WTC11 (cell line): ENCODE measurements at regions not wholly inside any gene's neighbourhood (a gene's known extent, or its start where the extent isn't known, plus 50 kb on each side); places are given as distances from the start of the nearest gene placed in this dataset.

Experiments
- ATAC-seq: fragments of 200-7000 bp; cut with Tn5 transposase; 2 replicates; pipeline ENCODE4 v1.10.0; 2021; ENCODE audit warnings: mild to moderate bottlenecking, moderate library complexity
- CTCF ChIA-PET: fragments of 300-600 bp; sonication (Branson Sonifier 250); formaldehyde crosslinking; loops from one replicate; lab custom pipeline; 2021; ENCODE audit warnings: antibody characterized with exemption; lab: Charles Lee
- POLR2A ChIA-PET: fragments of 350-600 bp; sonication (Branson Sonifier 250); formaldehyde crosslinking; loops from one replicate; lab custom pipeline; 2021; ENCODE audit warnings: antibody characterized with exemption; lab: Charles Lee
- DNase-seq: peaks from one replicate; pipeline ENCODE4 v3.0.0; 2021; ENCODE audit warnings: low spot score
- H3K27ac Mint-ChIP-seq: 2 replicates; pipeline ENCODE4 v1.8.0; 2021; ENCODE audit warnings: mixed read lengths
- H3K27me3 Mint-ChIP-seq: 2 replicates; pipeline ENCODE4 v1.8.0; 2021; ENCODE audit warnings: low read depth, mild to moderate bottlenecking, moderate library complexity, mixed read lengths
- H3K36me3 Mint-ChIP-seq: 2 replicates; pipeline ENCODE4 v1.8.0; 2021; ENCODE audit warnings: mixed read lengths
- H3K4me1 Mint-ChIP-seq: 2 replicates; pipeline ENCODE4 v1.8.0; 2022; ENCODE audit warnings: mixed read lengths
- H3K4me3 Mint-ChIP-seq: 2 replicates; pipeline ENCODE4 v1.8.0; 2021; ENCODE audit warnings: mild to moderate bottlenecking, moderate library complexity, mixed read lengths
- H3K9me3 Mint-ChIP-seq: 2 replicates; pipeline ENCODE4 v1.8.0; 2021; ENCODE audit warnings: mixed read lengths
- ATF1 ChIP-seq: sonication (generic); formaldehyde crosslinking; IDR thresholded peaks from 2 replicates; pipeline ENCODE4 v1.8.1; 2023; ENCODE audit warnings: mild to moderate bottlenecking, moderate library complexity, missing genetic modification reagents
- CDX4 ChIP-seq: fragments of 250-450 bp; sonication (Bioruptor Pico); IDR thresholded peaks from 2 replicates; pipeline ENCODE4 v1.9.0; 2021; ENCODE audit warnings: moderate library complexity, mild to moderate bottlenecking, inconsistent platforms, borderline replicate concordance
- CTCF ChIP-seq: fragments of 200-600 bp; IDR thresholded peaks from 2 replicates; pipeline ENCODE4 v1.8.0; 2022; ENCODE audit warnings: antibody characterized with exemption
- E2F5 ChIP-seq: sonication (generic); formaldehyde crosslinking; IDR thresholded peaks from 2 replicates; pipeline ENCODE4 v1.8.1; 2022; ENCODE audit warnings: mild to moderate bottlenecking, moderate library complexity, missing genetic modification reagents
- ELF4 ChIP-seq: sonication (generic); formaldehyde crosslinking; IDR thresholded peaks from 2 replicates; pipeline ENCODE4 v1.8.1; 2022; ENCODE audit warnings: low read depth, mild to moderate bottlenecking, moderate library complexity, missing genetic modification reagents
- ERG ChIP-seq: fragments of 250-450 bp; sonication (Bioruptor Pico); IDR thresholded peaks from 2 replicates; pipeline ENCODE4 v1.8.0; 2021; ENCODE audit warnings: mild to moderate bottlenecking
- IRF2 ChIP-seq: sonication (generic); formaldehyde crosslinking; IDR thresholded peaks from 2 replicates; pipeline ENCODE4 v1.8.0; 2022; ENCODE audit warnings: low read depth, missing genetic modification reagents, borderline replicate concordance
- JAZF1 ChIP-seq: fragments of 250-450 bp; sonication (Bioruptor Pico); IDR thresholded peaks from 2 replicates; pipeline ENCODE4 v1.9.0; 2021; ENCODE audit warnings: moderate library complexity, mild to moderate bottlenecking, inconsistent platforms
- MXD4 ChIP-seq: fragments of 250-450 bp; sonication (Bioruptor Pico); IDR thresholded peaks from 2 replicates; pipeline ENCODE4 v1.8.0; 2021; ENCODE audit warnings: mild to moderate bottlenecking, moderate library complexity, borderline replicate concordance
- NR3C1 ChIP-seq: sonication (generic); formaldehyde crosslinking; conservative IDR thresholded peaks from 2 replicates; pipeline ENCODE4 v1.8.1; 2023; ENCODE audit warnings: low read depth, mild to moderate bottlenecking, missing genetic modification reagents
- PRDM15 ChIP-seq: sonication (generic); formaldehyde crosslinking; IDR thresholded peaks from 2 replicates; pipeline ENCODE4 v1.8.0; 2022; ENCODE audit warnings: missing genetic modification reagents
- SMAD4 ChIP-seq: sonication (generic); formaldehyde crosslinking; IDR thresholded peaks from 2 replicates; pipeline ENCODE4 v1.8.0; 2022; ENCODE audit warnings: mild to moderate bottlenecking, missing genetic modification reagents
- TEAD4 ChIP-seq: sonication (generic); formaldehyde crosslinking; IDR thresholded peaks from 2 replicates; pipeline ENCODE4 v1.8.0; 2022; ENCODE audit warnings: mild to moderate bottlenecking, missing genetic modification reagents
- USF2 ChIP-seq: sonication (generic); formaldehyde crosslinking; IDR thresholded peaks from 2 replicates; pipeline ENCODE4 v1.8.1; 2023; ENCODE audit warnings: mild to moderate bottlenecking, missing genetic modification reagents, moderate library complexity
- ZBTB43 ChIP-seq: sonication (generic); formaldehyde crosslinking; IDR thresholded peaks from 2 replicates; pipeline ENCODE4 v1.8.1; 2023; ENCODE audit warnings: mild to moderate bottlenecking, missing genetic modification reagents
- ZMAT4 ChIP-seq: fragments of 250-450 bp; sonication (Bioruptor Pico); IDR thresholded peaks from 2 replicates; pipeline ENCODE4 v1.9.0; 2021; ENCODE audit warnings: mild to moderate bottlenecking
- ZNF396 ChIP-seq: fragments of 250-450 bp; sonication (Bioruptor Pico); IDR thresholded peaks from 2 replicates; pipeline ENCODE4 v1.8.0; 2021; ENCODE audit warnings: mild to moderate bottlenecking, moderate library complexity, borderline replicate concordance
- ZNF423 ChIP-seq: fragments of 250-450 bp; sonication (Bioruptor Pico); IDR thresholded peaks from 2 replicates; pipeline ENCODE4 v2.1.2; 2022; ENCODE audit warnings: mild to moderate bottlenecking, moderate library complexity

GRCh38 chr15:70280781-70281180 lies 183.1 kb upstream of the TLE3 start:
- no peak for ATAC-seq
- no peak for DNase-seq
- no peaks in the 10 kb centered on the region for H3K36me3 Mint-ChIP-seq
- CTCF ChIA-PET, result no interaction called here
- POLR2A ChIA-PET, result no interaction called here
- H3K4me1 Mint-ChIP-seq, result peaks cover 4% of the 10 kb centered on the region
- TF ChIP-seq ERG (CRISPR knock-in tag) (no peak), SMAD4 (CRISPR knock-in tag) (no peak), NR3C1 (CRISPR knock-in tag) (no peak), ZNF423 (CRISPR knock-in tag) (no peak), MXD4 (CRISPR knock-in tag) (no peak), ELF4 (no peak), ZBTB43 (CRISPR knock-in tag) (no peak), TEAD4 (CRISPR knock-in tag) (no peak), IRF2 (CRISPR knock-in tag) (no peak), ATF1 (CRISPR knock-in tag) (no peak), PRDM15 (CRISPR knock-in tag) (no peak), E2F5 (no peak), ZNF396 (no peak), CTCF (no peak), ZMAT4 (CRISPR knock-in tag) (no peak), USF2 (CRISPR knock-in tag) (no peak), CDX4 (CRISPR knock-in tag) (no peak), JAZF1 (CRISPR knock-in tag) (no peak)
- TF ChIP-seq, all 79 proteins: peak for 0
- Mint-ChIP-seq H3K4me3 (no peak overlapping the region), H3K27me3 (no peaks in the 10 kb centered on the region; the same call in 1 of the 2 replicates), H3K27ac (no peak overlapping the region), H3K9me3 (peaks cover 5% of the 10 kb centered on the region)
